ENCODE measurements at regions not wholly inside any gene's neighbourhood (a gene's known extent, or its start where the extent isn't known, plus 50 kb on each side); places are given as distances from the start of the nearest gene placed in this dataset.

GRCh38 chr6:141484711-141485110, 648.0 kb upstream of the GJE1 start:
- no CpG with 5 or more reads among the region's 3 CpGs for WGBS (ENCODE audit: insufficient coverage, insufficient read length)
- H3K4me1 ChIP-seq (ENCODE audit: control insufficient read depth, insufficient read depth, low read length) = no peaks in the 10 kb centered on the region
- H3K36me3 ChIP-seq (ENCODE audit: control insufficient read depth, insufficient read depth, low read length) = no peaks in the 10 kb centered on the region
- no peak overlapping the region for H3K4me3 ChIP-seq (ENCODE audit: low read length)
- DNase-seq (ENCODE audit: low read depth, low spot score) = no peak
- H3K27ac ChIP-seq (ENCODE audit: low read length) = no peak overlapping the region
- H3K27me3 ChIP-seq (ENCODE audit: control insufficient read depth, insufficient read depth, low read length) = no peaks in the 10 kb centered on the region
- H3K9me3 ChIP-seq (ENCODE audit: control insufficient read depth, insufficient read depth, low read length) = no peaks in the 10 kb centered on the region

- Histone ChIP-seq H3K36me3 (ENCODE audit: control insufficient read depth, insufficient read depth, low read length) (no peaks in the 10 kb centered on the region), H3K27ac (ENCODE audit: low read length) (no peak overlapping the region), H3K4me1 (ENCODE audit: control insufficient read depth, insufficient read depth, low read length) (no peaks in the 10 kb centered on the region), H3K27me3 (ENCODE audit: control insufficient read depth, insufficient read depth, low read length) (no peaks in the 10 kb centered on the region), H3K9me3 (ENCODE audit: control insufficient read depth, insufficient read depth, low read length) (no peaks in the 10 kb centered on the region), H3K4me3 (ENCODE audit: low read length) (no peak overlapping the region)
- no peak for DNase-seq (ENCODE audit: low read depth, low spot score)
- no CpG with 5 or more reads among the region's 5 CpGs for WGBS (ENCODE audit: insufficient coverage, insufficient read length)
These were observed 649.1 kb upstream of the GJE1 start for GRCh38 chr6:141483598-141484061.

- WGBS (ENCODE audit: insufficient coverage, insufficient read length) = no CpG with 5 or more reads among the region's 6 CpGs
- DNase-seq (ENCODE audit: low read depth, low spot score) = no peak
- H3K27ac ChIP-seq (ENCODE audit: low read length) = no peak overlapping the region
- H3K4me1 ChIP-seq (ENCODE audit: control insufficient read depth, insufficient read depth, low read length) = no peaks in the 10 kb centered on the region
- H3K4me3 ChIP-seq (ENCODE audit: low read length) = no peak overlapping the region
- H3K27me3 ChIP-seq (ENCODE audit: control insufficient read depth, insufficient read depth, low read length) = no peaks in the 10 kb centered on the region
- no peaks in the 10 kb centered on the region for H3K9me3 ChIP-seq (ENCODE audit: control insufficient read depth, insufficient read depth, low read length)
- H3K36me3 ChIP-seq (ENCODE audit: control insufficient read depth, insufficient read depth, low read length) = no peaks in the 10 kb centered on the region
These were observed 649.7 kb upstream of the GJE1 start for GRCh38 chr6:141482796-141483597.

GRCh38 chr6:141475259-141475658, 657.5 kb upstream of the GJE1 start:
- Histone ChIP-seq H3K36me3 (ENCODE audit: control insufficient read depth, insufficient read depth, low read length) (no peaks in the 10 kb centered on the region; the same call in 1 of the 2 replicates), H3K9me3 (ENCODE audit: control insufficient read depth, insufficient read depth, low read length) (no peaks in the 10 kb centered on the region), H3K27me3 (ENCODE audit: control insufficient read depth, insufficient read depth, low read length) (no peaks in the 10 kb centered on the region), H3K4me1 (ENCODE audit: control insufficient read depth, insufficient read depth, low read length) (no peaks in the 10 kb centered on the region), H3K27ac (ENCODE audit: low read length) (no peak overlapping the region), H3K4me3 (ENCODE audit: low read length) (no peak overlapping the region)
- DNase-seq (ENCODE audit: low read depth, low spot score) = no peak
- no CpG with 5 or more reads among the region's 2 CpGs for WGBS (ENCODE audit: insufficient coverage, insufficient read length)

- Histone ChIP-seq H3K27ac (ENCODE audit: low read length) (no peak overlapping the region), H3K36me3 (ENCODE audit: control insufficient read depth, insufficient read depth, low read length) (no peaks in the 10 kb centered on the region; the same call in 1 of the 2 replicates), H3K27me3 (ENCODE audit: control insufficient read depth, insufficient read depth, low read length) (no peaks in the 10 kb centered on the region), H3K9me3 (ENCODE audit: control insufficient read depth, insufficient read depth, low read length) (no peaks in the 10 kb centered on the region), H3K4me3 (ENCODE audit: low read length) (no peak overlapping the region), H3K4me1 (ENCODE audit: control insufficient read depth, insufficient read depth, low read length) (no peaks in the 10 kb centered on the region)
- WGBS (ENCODE audit: insufficient coverage, insufficient read length) = no CpG with 5 or more reads among the region's 2 CpGs
- no peak for DNase-seq (ENCODE audit: low read depth, low spot score)
These were observed 660.4 kb upstream of the GJE1 start for GRCh38 chr6:141472162-141472928.

- no peaks in the 10 kb centered on the region for H3K4me1 ChIP-seq (ENCODE audit: control insufficient read depth, insufficient read depth, low read length)
- H3K4me3 ChIP-seq (ENCODE audit: low read length) = no peak overlapping the region
- DNase-seq (ENCODE audit: low read depth, low spot score) = no peak
- H3K27ac ChIP-seq (ENCODE audit: low read length) = no peak overlapping the region
- no peaks in the 10 kb centered on the region for H3K9me3 ChIP-seq (ENCODE audit: control insufficient read depth, insufficient read depth, low read length)
- H3K27me3 ChIP-seq (ENCODE audit: control insufficient read depth, insufficient read depth, low read length) = no peaks in the 10 kb centered on the region
- WGBS (ENCODE audit: insufficient coverage, insufficient read length) = no CpG with 5 or more reads among the region's 2 CpGs
- H3K36me3 ChIP-seq (ENCODE audit: control insufficient read depth, insufficient read depth, low read length) = no peaks in the 10 kb centered on the region; the same call in 1 of the 2 replicates
These were observed 661.9 kb upstream of the GJE1 start for GRCh38 chr6:141470810-141471209.

- no peak overlapping the region for H3K27ac ChIP-seq (ENCODE audit: low read length)
These were observed 664.8 kb upstream of the GJE1 start for GRCh38 chr6:141467881-141468280.

GRCh38 chr6:141467041-141467440, 665.7 kb upstream of the GJE1 start:
- no peak for DNase-seq (ENCODE audit: low read depth, low spot score)
- H3K27ac ChIP-seq (ENCODE audit: low read length) = no peak overlapping the region
- H3K36me3 ChIP-seq (ENCODE audit: control insufficient read depth, insufficient read depth, low read length) = no peaks in the 10 kb centered on the region; the same call in 1 of the 2 replicates
- H3K4me3 ChIP-seq (ENCODE audit: low read length) = no peak overlapping the region
- no peaks in the 10 kb centered on the region for H3K4me1 ChIP-seq (ENCODE audit: control insufficient read depth, insufficient read depth, low read length)
- H3K27me3 ChIP-seq (ENCODE audit: control insufficient read depth, insufficient read depth, low read length) = no peaks in the 10 kb centered on the region
- H3K9me3 ChIP-seq (ENCODE audit: control insufficient read depth, insufficient read depth, low read length) = no peaks in the 10 kb centered on the region
- WGBS (ENCODE audit: insufficient coverage, insufficient read length) = no CpG with 5 or more reads among the region's 1 CpG

More at GRCh38 chr6:141467881-141468280, 664.8 kb upstream of the GJE1 start:
- Histone ChIP-seq H3K27me3 (ENCODE audit: control insufficient read depth, insufficient read depth, low read length) (no peaks in the 10 kb centered on the region), H3K4me1 (ENCODE audit: control insufficient read depth, insufficient read depth, low read length) (no peaks in the 10 kb centered on the region), H3K9me3 (ENCODE audit: control insufficient read depth, insufficient read depth, low read length) (no peaks in the 10 kb centered on the region), H3K4me3 (ENCODE audit: low read length) (no peak overlapping the region), H3K36me3 (ENCODE audit: control insufficient read depth, insufficient read depth, low read length) (no peaks in the 10 kb centered on the region; the same call in 1 of the 2 replicates)
- DNase-seq (ENCODE audit: low read depth, low spot score) = no peak

GRCh38 chr6:141464896-141465295, 667.8 kb upstream of the GJE1 start:
- H3K9me3 ChIP-seq (ENCODE audit: control insufficient read depth, insufficient read depth, low read length) = no peaks in the 10 kb centered on the region
- H3K4me1 ChIP-seq (ENCODE audit: control insufficient read depth, insufficient read depth, low read length) = no peaks in the 10 kb centered on the region
- no CpG with 5 or more reads among the region's 2 CpGs for WGBS (ENCODE audit: insufficient coverage, insufficient read length)
- no peak overlapping the region for H3K27ac ChIP-seq (ENCODE audit: low read length)
- DNase-seq (ENCODE audit: low read depth, low spot score) = no peak
- no peaks in the 10 kb centered on the region; the same call in 1 of the 2 replicates for H3K36me3 ChIP-seq (ENCODE audit: control insufficient read depth, insufficient read depth, low read length)
- no peaks in the 10 kb centered on the region for H3K27me3 ChIP-seq (ENCODE audit: control insufficient read depth, insufficient read depth, low read length)
- no peak overlapping the region for H3K4me3 ChIP-seq (ENCODE audit: low read length)

GRCh38 chr6:141464490-141464889, 668.2 kb upstream of the GJE1 start:
- no peak for DNase-seq (ENCODE audit: low read depth, low spot score)
- Histone ChIP-seq H3K36me3 (ENCODE audit: control insufficient read depth, insufficient read depth, low read length) (no peaks in the 10 kb centered on the region; the same call in 1 of the 2 replicates), H3K27ac (ENCODE audit: low read length) (no peak overlapping the region), H3K27me3 (ENCODE audit: control insufficient read depth, insufficient read depth, low read length) (no peaks in the 10 kb centered on the region), H3K4me3 (ENCODE audit: low read length) (no peak overlapping the region), H3K9me3 (ENCODE audit: control insufficient read depth, insufficient read depth, low read length) (no peaks in the 10 kb centered on the region), H3K4me1 (ENCODE audit: control insufficient read depth, insufficient read depth, low read length) (no peaks in the 10 kb centered on the region)
- no CpG with 5 or more reads among the region's 2 CpGs for WGBS (ENCODE audit: insufficient coverage, insufficient read length)

Measured in iPS DF 6.9 (cell line).